OCI-LY7 (cell line): ENCODE measurements at regions not wholly inside any gene's neighbourhood (a gene's known extent, or its start where the extent isn't known, plus 50 kb on each side); places are given as distances from the start of the nearest gene placed in this dataset.

Experiments used
- EZH2phosphoT487 ChIP-seq: fragments of 200-600 bp; sonication (generic); IDR thresholded peaks from 2 replicates; pipeline ENCODE4 v1.6.1; 2018; ENCODE audit warnings: low read depth, borderline replicate concordance, mild to moderate bottlenecking, mixed run types, antibody characterized with exemption, low read length, moderate library complexity, mixed read lengths
- TF ChIP-seq, protein P1 (sequence below): fragments of 200-600 bp; sonication (generic); conservative IDR thresholded peaks from 2 replicates; pipeline ENCODE4 v1.5.1; 2014; ENCODE audit warnings: mild to moderate bottlenecking, antibody characterized with exemption, low read length, moderate library complexity, mixed read lengths

DNA sequence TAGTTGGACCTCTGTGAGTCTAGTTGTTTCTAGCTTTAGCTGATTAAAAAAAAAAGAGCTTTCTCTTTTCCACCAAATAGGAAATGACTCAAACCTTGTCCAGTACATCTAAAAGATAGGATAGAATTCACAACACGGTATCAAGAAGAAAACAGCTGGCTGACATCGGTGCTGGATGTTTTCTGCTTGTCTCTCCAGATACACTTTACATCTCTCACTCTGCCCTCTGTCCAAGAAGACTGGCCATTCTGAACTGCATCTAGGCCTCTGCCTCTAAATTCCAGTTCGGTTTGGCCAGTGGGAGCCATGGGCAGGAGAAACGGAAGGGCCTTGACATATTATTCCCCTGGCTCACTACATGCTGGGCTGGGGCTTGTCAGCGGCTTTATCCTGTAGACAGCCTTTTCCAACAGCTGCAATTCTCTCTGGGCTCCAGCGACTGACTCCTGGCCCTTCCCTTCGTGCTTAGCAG is 57.3 kb upstream of the SHISA3 start:
- TF ChIP-seq, protein P1, sequence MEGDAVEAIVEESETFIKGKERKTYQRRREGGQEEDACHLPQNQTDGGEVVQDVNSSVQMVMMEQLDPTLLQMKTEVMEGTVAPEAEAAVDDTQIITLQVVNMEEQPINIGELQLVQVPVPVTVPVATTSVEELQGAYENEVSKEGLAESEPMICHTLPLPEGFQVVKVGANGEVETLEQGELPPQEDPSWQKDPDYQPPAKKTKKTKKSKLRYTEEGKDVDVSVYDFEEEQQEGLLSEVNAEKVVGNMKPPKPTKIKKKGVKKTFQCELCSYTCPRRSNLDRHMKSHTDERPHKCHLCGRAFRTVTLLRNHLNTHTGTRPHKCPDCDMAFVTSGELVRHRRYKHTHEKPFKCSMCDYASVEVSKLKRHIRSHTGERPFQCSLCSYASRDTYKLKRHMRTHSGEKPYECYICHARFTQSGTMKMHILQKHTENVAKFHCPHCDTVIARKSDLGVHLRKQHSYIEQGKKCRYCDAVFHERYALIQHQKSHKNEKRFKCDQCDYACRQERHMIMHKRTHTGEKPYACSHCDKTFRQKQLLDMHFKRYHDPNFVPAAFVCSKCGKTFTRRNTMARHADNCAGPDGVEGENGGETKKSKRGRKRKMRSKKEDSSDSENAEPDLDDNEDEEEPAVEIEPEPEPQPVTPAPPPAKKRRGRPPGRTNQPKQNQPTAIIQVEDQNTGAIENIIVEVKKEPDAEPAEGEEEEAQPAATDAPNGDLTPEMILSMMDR: no peak
- no peak for TF ChIP-seq EZH2phosphoT487
